ENCODE measurements at regions not wholly inside any gene's neighbourhood (a gene's known extent, or its start where the extent isn't known, plus 50 kb on each side); places are given as distances from the start of the nearest gene placed in this dataset.

- Mint-ChIP-seq H3K36me3 (no peaks in the 10 kb centered on the region), H3K4me3 (no peak overlapping the region), H3K27ac (no peak overlapping the region), H3K27me3 (ENCODE audit: low read depth in 3 of 3) (peaks cover 1 to 4% (median 3%) of the 10 kb centered on the region in 3 donors), H3K9me3 (peaks cover 0 to 2% (median 0%) of the 10 kb centered on the region in 7 donors), H3K4me1 (no peaks in the 10 kb centered on the region)
- no peak overlapping the region for H2AFZ ChIP-seq (ENCODE audit: insufficient read depth, low read depth, low read length, poor library complexity, severe bottlenecking)
- H4K20me1 ChIP-seq (ENCODE audit: insufficient read depth, low read length) = no peaks in the 10 kb centered on the region
- no peaks in the 10 kb centered on the region for H3K36me3 ChIP-seq (replicated peaks in 1 of 2; ENCODE audit: control insufficient read depth in 1 of 2, insufficient read depth in 2 of 2, low read length in 2 of 2)
- no peak overlapping the region for H3K4me3 ChIP-seq (replicated peaks in 1 of 3; ENCODE audit: low read depth in 2 of 3, low read length in 3 of 3)
- no peaks in the 10 kb centered on the region for H3K4me1 ChIP-seq (ENCODE audit: control insufficient read depth in 1 of 2, insufficient read depth in 2 of 2, low read length in 2 of 2)
- H3K79me2 ChIP-seq (ENCODE audit: insufficient read depth, low read length) = no peaks in the 10 kb centered on the region
- WGBS (ENCODE audit: insufficient coverage) = 94% methylated on average over 2 of the region's 4 CpGs
- TF ChIP-seq, protein P1, sequence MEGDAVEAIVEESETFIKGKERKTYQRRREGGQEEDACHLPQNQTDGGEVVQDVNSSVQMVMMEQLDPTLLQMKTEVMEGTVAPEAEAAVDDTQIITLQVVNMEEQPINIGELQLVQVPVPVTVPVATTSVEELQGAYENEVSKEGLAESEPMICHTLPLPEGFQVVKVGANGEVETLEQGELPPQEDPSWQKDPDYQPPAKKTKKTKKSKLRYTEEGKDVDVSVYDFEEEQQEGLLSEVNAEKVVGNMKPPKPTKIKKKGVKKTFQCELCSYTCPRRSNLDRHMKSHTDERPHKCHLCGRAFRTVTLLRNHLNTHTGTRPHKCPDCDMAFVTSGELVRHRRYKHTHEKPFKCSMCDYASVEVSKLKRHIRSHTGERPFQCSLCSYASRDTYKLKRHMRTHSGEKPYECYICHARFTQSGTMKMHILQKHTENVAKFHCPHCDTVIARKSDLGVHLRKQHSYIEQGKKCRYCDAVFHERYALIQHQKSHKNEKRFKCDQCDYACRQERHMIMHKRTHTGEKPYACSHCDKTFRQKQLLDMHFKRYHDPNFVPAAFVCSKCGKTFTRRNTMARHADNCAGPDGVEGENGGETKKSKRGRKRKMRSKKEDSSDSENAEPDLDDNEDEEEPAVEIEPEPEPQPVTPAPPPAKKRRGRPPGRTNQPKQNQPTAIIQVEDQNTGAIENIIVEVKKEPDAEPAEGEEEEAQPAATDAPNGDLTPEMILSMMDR (IDR thresholded peaks at IDR 0.05) = no peak
- no peaks in the 10 kb centered on the region for H3K27me3 ChIP-seq (ENCODE audit: control insufficient read depth in 2 of 2, insufficient read depth in 2 of 2, low read length in 2 of 2)
- no peak overlapping the region for H3K9ac ChIP-seq (ENCODE audit: insufficient read depth, low read length, poor library complexity, severe bottlenecking)
- intact Hi-C loops (cut with micrococcal nuclease) = no loop called here
- DNase-seq = no peak
- H3K4me2 ChIP-seq (replicated peaks; ENCODE audit: extremely low read depth, low read length, poor library complexity, severe bottlenecking) = no peak overlapping the region
- no peaks in the 10 kb centered on the region for H3K9me3 ChIP-seq (replicated peaks in 1 of 2; ENCODE audit: control insufficient read depth in 1 of 2, insufficient read depth in 1 of 2, low read length in 2 of 2)
- no peak overlapping the region for H3K27ac ChIP-seq (ENCODE audit: low read depth in 1 of 2, low read length in 2 of 2)
Observed at GRCh38 chr11:113587308-113587739, 112.1 kb upstream of the DRD2 start.

- H3K27ac ChIP-seq (ENCODE audit: low read depth in 1 of 2, low read length in 2 of 2) = no peak overlapping the region
- no peaks in the 10 kb centered on the region for H3K79me2 ChIP-seq (ENCODE audit: insufficient read depth, low read length)
- no peak overlapping the region for H3K27ac Mint-ChIP-seq
- H3K4me1 ChIP-seq (ENCODE audit: control insufficient read depth in 1 of 2, insufficient read depth in 2 of 2, low read length in 2 of 2) = no peaks in the 10 kb centered on the region
- DNase-seq = no peak
- intact Hi-C loops (cut with micrococcal nuclease) = no loop called here
- no peaks in the 10 kb centered on the region for H3K4me1 Mint-ChIP-seq
- TF ChIP-seq, protein P1 (IDR thresholded peaks at IDR 0.05) = no peak
- no peak overlapping the region for H2AFZ ChIP-seq (ENCODE audit: insufficient read depth, low read depth, low read length, poor library complexity, severe bottlenecking)
- H3K27me3 Mint-ChIP-seq (ENCODE audit: low read depth in 3 of 3) = no peaks in the 10 kb centered on the region
- no peaks in the 10 kb centered on the region for H3K36me3 Mint-ChIP-seq
- WGBS (ENCODE audit: insufficient coverage) = 98% methylated on average over 5 of the region's 6 CpGs
- H3K27me3 ChIP-seq (ENCODE audit: control insufficient read depth in 2 of 2, insufficient read depth in 2 of 2, low read length in 2 of 2) = no peaks in the 10 kb centered on the region
- no peak overlapping the region for H3K4me3 Mint-ChIP-seq
- H3K4me3 ChIP-seq (replicated peaks in 1 of 3; ENCODE audit: low read depth in 2 of 3, low read length in 3 of 3) = no peak overlapping the region
- no peaks in the 10 kb centered on the region for H3K36me3 ChIP-seq (replicated peaks in 1 of 2; ENCODE audit: control insufficient read depth in 1 of 2, insufficient read depth in 2 of 2, low read length in 2 of 2)
- H4K20me1 ChIP-seq (ENCODE audit: insufficient read depth, low read length) = no peaks in the 10 kb centered on the region
- peaks cover 0 to 2% (median 0%) of the 10 kb centered on the region in 7 donors for H3K9me3 Mint-ChIP-seq
- no peak overlapping the region for H3K9ac ChIP-seq (ENCODE audit: insufficient read depth, low read length, poor library complexity, severe bottlenecking)
- H3K9me3 ChIP-seq (replicated peaks in 1 of 2; ENCODE audit: control insufficient read depth in 1 of 2, insufficient read depth in 1 of 2, low read length in 2 of 2) = no peaks in the 10 kb centered on the region
- H3K4me2 ChIP-seq (replicated peaks; ENCODE audit: extremely low read depth, low read length, poor library complexity, severe bottlenecking) = no peak overlapping the region
Observed at GRCh38 chr11:113584371-113584770, 109.2 kb upstream of the DRD2 start.
